C4-2B (cell line): ENCODE measurements at regions not wholly inside any gene's neighbourhood (a gene's known extent, or its start where the extent isn't known, plus 50 kb on each side); places are given as distances from the start of the nearest gene placed in this dataset.

Experiments
- ZFX ChIP-seq: fragments of 450-650 bp; IDR thresholded peaks from 2 replicates; pipeline ENCODE4 v1.6.1; 2017
- TF ChIP-seq, protein P1 (sequence below): fragments of 450-650 bp; conservative IDR thresholded peaks from 2 replicates; pipeline ENCODE4 v1.5.1; 2017; ENCODE audit warnings: mild to moderate bottlenecking

DNA sequence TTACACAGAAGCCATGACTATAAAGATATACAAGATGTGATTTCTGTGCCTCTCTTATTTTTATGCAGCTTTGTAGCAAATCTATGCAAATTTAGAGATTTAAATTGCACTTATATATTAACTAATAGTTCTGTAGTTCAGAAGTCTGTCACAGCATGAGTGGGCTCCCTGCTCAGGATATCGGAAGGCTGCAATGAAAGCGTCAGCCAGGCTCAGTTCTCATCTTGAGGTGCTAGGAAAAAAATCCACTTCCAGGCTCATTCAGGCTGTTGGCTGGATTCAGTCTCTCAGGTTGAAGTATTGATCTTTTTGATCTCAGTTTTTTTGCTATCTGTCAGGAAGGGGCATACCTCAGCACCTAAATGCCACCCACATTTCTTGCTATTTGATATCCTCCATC, 487.4 kb upstream of the DEPDC1 start:
- TF ChIP-seq, protein P1, sequence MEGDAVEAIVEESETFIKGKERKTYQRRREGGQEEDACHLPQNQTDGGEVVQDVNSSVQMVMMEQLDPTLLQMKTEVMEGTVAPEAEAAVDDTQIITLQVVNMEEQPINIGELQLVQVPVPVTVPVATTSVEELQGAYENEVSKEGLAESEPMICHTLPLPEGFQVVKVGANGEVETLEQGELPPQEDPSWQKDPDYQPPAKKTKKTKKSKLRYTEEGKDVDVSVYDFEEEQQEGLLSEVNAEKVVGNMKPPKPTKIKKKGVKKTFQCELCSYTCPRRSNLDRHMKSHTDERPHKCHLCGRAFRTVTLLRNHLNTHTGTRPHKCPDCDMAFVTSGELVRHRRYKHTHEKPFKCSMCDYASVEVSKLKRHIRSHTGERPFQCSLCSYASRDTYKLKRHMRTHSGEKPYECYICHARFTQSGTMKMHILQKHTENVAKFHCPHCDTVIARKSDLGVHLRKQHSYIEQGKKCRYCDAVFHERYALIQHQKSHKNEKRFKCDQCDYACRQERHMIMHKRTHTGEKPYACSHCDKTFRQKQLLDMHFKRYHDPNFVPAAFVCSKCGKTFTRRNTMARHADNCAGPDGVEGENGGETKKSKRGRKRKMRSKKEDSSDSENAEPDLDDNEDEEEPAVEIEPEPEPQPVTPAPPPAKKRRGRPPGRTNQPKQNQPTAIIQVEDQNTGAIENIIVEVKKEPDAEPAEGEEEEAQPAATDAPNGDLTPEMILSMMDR, result no peak
- no peak for TF ChIP-seq ZFX
